ENCODE measurements at regions not wholly inside any gene's neighbourhood (a gene's known extent, or its start where the extent isn't known, plus 50 kb on each side); places are given as distances from the start of the nearest gene placed in this dataset.

GRCh38 chr6:22418714-22419113 is 121.9 kb upstream of the PRL start:
- Histone ChIP-seq H3K4me1 (ENCODE audit: insufficient read depth, low read length) (no peaks in the 10 kb centered on the region), H3K56ac (ENCODE audit: insufficient read length, low read depth, low read length) (no peak overlapping the region), H3K27me3 (ENCODE audit: insufficient read depth, low read length) (no peaks in the 10 kb centered on the region), H3K27ac (ENCODE audit: insufficient read length, low read depth, low read length) (no peak overlapping the region), H4K20me1 (ENCODE audit: control insufficient read depth, insufficient read depth, insufficient read length) (no peaks in the 10 kb centered on the region), H2BK5ac (ENCODE audit: insufficient read length, low read length) (no peak overlapping the region), H2BK120ac (ENCODE audit: low read depth, low read length, poor library complexity, severe bottlenecking) (no peak overlapping the region), H2AK5ac (ENCODE audit: insufficient read length, low read length) (no peak overlapping the region), H4K5ac (ENCODE audit: insufficient read length, low read depth, low read length) (no peak overlapping the region), H4K91ac (ENCODE audit: insufficient read length, low read depth, low read length) (no peak overlapping the region), H3K79me2 (ENCODE audit: insufficient read depth, low read length) (no peaks in the 10 kb centered on the region), H3K23ac (ENCODE audit: insufficient read length, low read depth, low read length) (no peak overlapping the region), H4K8ac (replicated peaks; ENCODE audit: insufficient read length, low read depth, low read length) (no peak overlapping the region), H3K14ac (ENCODE audit: insufficient read depth, low read length) (no peak overlapping the region), H3T11ph (ENCODE audit: low read length) (no peak overlapping the region), H3K79me1 (ENCODE audit: insufficient read depth, low read depth, low read length, poor library complexity, severe bottlenecking) (no peaks in the 10 kb centered on the region), H3K9ac (ENCODE audit: extremely low read depth, insufficient read length, low read length) (no peak overlapping the region), H3K9me3 (ENCODE audit: control insufficient read depth, low read depth, low read length) (no peaks in the 10 kb centered on the region), H2BK20ac (ENCODE audit: low read depth, low read length, poor library complexity, severe bottlenecking) (no peak overlapping the region), H3K18ac (ENCODE audit: insufficient read length, low read depth, low read length) (no peak overlapping the region), H3K4ac (ENCODE audit: low read depth, low read length) (no peak overlapping the region), H2AFZ (ENCODE audit: low read length) (no peak overlapping the region), H3K23me2 (ENCODE audit: insufficient read length, low read depth, low read length, poor library complexity, severe bottlenecking) (no peaks in the 10 kb centered on the region), H3K4me2 (ENCODE audit: insufficient read depth, insufficient read length, low read length) (no peak overlapping the region), H2BK15ac (ENCODE audit: low read depth, low read length) (no peak overlapping the region), H2BK12ac (ENCODE audit: insufficient read length, low read depth, low read length) (no peak overlapping the region)
- Mint-ChIP-seq H3K36me3 (ENCODE audit: insufficient read depth in 1 of 3, low read depth in 3 of 3) (peaks cover 4 to 25% (median 13%) of the 10 kb centered on the region in 3 experiments; a peak in 5 of 7 replicates), H3K4me3 (no peak overlapping the region), H3K9me3 (peaks cover 19 to 22% of the 10 kb centered on the region in 2 experiments), H3K27me3 (ENCODE audit: low read depth) (no peaks in the 10 kb centered on the region), H3K4me1 (peaks cover 0 to 3% of the 10 kb centered on the region in 2 experiments; a peak in 2 of 4 replicates), H3K27ac (no peak overlapping the region)
- TF ChIP-seq CTCF (conservative IDR thresholded peaks at IDR 0.05): no peak
- no peak for DNase-seq
- no CpG with 5 or more reads among the region's 1 CpG for WGBS (ENCODE audit: extremely low coverage, insufficient read length, low lambda C conversion rate)
